ENCODE measurements at regions not wholly inside any gene's neighbourhood (a gene's known extent, or its start where the extent isn't known, plus 50 kb on each side); places are given as distances from the start of the nearest gene placed in this dataset.

DNA sequence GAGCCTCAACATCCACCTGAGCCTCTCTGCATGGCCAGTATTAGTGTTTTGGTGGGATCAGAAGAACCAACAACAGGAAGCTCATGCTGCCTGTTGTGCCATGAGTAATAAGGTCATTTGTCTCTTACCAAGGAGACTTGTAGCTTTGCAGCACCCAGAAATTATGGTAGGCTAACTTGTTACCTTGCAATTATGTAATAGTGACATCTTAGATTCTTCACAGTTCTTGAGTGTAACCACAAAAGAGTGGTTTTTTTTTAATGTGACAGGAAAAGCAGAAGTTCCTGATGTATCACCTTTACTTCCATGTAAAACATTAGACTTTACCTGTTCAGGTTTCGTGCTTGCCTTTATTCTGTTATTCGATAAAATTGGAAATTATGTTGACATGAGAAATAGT is 263.9 kb upstream of the CXXC4 start:
- TF ChIP-seq, protein P1, sequence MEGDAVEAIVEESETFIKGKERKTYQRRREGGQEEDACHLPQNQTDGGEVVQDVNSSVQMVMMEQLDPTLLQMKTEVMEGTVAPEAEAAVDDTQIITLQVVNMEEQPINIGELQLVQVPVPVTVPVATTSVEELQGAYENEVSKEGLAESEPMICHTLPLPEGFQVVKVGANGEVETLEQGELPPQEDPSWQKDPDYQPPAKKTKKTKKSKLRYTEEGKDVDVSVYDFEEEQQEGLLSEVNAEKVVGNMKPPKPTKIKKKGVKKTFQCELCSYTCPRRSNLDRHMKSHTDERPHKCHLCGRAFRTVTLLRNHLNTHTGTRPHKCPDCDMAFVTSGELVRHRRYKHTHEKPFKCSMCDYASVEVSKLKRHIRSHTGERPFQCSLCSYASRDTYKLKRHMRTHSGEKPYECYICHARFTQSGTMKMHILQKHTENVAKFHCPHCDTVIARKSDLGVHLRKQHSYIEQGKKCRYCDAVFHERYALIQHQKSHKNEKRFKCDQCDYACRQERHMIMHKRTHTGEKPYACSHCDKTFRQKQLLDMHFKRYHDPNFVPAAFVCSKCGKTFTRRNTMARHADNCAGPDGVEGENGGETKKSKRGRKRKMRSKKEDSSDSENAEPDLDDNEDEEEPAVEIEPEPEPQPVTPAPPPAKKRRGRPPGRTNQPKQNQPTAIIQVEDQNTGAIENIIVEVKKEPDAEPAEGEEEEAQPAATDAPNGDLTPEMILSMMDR (IDR thresholded peaks at IDR 0.05): no peak
- no peak overlapping the region for H3K4me3 ChIP-seq

GRCh38 chr4:104763554-104764222 is 269.0 kb upstream of the CXXC4 start:
- H3K4me3 ChIP-seq: no peak overlapping the region
- peaks cover 0 to 11% of the 10 kb centered on the region in 2 donors for H3K4me1 ChIP-seq
- H3K27me3 ChIP-seq: no peaks in the 10 kb centered on the region
- TF ChIP-seq, protein P1 (IDR thresholded peaks at IDR 0.05): no peak
- DNase-seq (ENCODE audit: low spot score): no peak
- H3K27ac ChIP-seq: peak overlapping the region in 1 of 2 donors; percentile 55
- H3K36me3 ChIP-seq: no peaks in the 10 kb centered on the region
- H3K9me3 ChIP-seq: no peaks in the 10 kb centered on the region

More for the DNA sequence above, 263.9 kb upstream of the CXXC4 start:
- no peak overlapping the region for H3K27ac ChIP-seq
- H3K36me3 ChIP-seq: no peaks in the 10 kb centered on the region
- no peaks in the 10 kb centered on the region for H3K9me3 ChIP-seq
- no peak for DNase-seq (ENCODE audit: low spot score)
- H3K4me1 ChIP-seq: peaks cover 0 to 6% of the 10 kb centered on the region in 2 donors
- H3K27me3 ChIP-seq: no peaks in the 10 kb centered on the region

- TF ChIP-seq, protein P1 (IDR thresholded peaks at IDR 0.05): no peak
- H3K27ac ChIP-seq: no peak overlapping the region
- no peaks in the 10 kb centered on the region for H3K36me3 ChIP-seq
- H3K27me3 ChIP-seq: no peaks in the 10 kb centered on the region
- H3K9me3 ChIP-seq: no peaks in the 10 kb centered on the region
- H3K4me3 ChIP-seq: no peak overlapping the region
- H3K4me1 ChIP-seq: peaks cover 0 to 17% of the 10 kb centered on the region in 2 donors
- DNase-seq (ENCODE audit: low spot score): no peak
Measured at GRCh38 chr4:104766676-104767075, 272.0 kb upstream of the CXXC4 start.

DNA sequence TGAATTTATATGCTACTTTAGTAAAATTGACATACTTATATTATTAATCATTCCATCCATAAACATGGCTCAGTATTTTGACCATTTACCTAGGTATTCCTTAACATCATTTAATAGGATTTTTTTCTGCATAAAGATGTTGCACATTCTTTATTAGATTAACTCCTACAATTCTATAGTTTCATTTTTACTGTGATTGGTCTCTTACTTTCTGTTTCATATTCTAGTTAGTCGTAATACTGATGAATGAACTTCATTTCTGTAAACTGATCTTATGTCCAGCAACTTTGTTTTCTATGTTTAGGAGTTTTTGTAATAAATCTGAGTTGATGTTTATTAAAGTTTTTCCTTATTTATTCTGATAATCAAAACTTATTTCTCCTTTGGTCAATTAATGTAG is 278.2 kb upstream of the CXXC4 start:
- H3K4me3 ChIP-seq: no peak overlapping the region
- no peaks in the 10 kb centered on the region for H3K9me3 ChIP-seq
- peaks cover 0 to 5% of the 10 kb centered on the region in 2 donors for H3K4me1 ChIP-seq
- TF ChIP-seq, protein P1 (IDR thresholded peaks at IDR 0.05): no peak
- no peak for DNase-seq (ENCODE audit: low spot score)
- H3K27ac ChIP-seq: no peak overlapping the region
- no peaks in the 10 kb centered on the region for H3K36me3 ChIP-seq
- H3K27me3 ChIP-seq: no peaks in the 10 kb centered on the region

DNA sequence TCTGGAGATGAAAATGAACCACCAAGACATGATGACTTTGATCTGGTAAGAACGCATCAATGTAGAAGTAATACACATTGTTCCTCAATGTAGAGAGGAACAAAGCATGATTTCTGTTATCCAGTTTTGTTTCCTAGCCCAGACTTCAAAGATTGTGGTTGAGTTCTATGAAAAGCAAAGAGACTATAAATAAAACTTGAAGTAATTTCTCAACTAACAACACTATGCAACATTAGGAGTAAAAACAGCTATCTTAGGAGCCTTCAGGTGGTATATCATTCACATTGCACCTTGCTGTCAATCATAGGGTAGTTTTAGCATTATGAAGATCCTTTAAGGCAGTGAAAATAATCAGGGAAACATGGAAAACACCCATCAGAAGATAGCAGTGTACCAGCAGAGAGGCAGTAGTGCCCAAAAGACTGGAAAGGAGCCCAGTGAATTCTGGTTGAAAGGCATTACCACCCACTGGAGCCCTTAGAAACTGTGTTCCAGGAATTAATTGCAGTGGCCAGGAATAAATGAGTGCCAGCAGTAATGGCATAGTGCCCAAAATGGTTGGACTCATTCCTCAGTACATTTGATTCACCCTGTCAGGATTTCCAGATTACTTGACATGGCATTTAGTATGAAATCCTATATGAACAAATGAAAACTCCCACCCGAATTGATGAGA is 300.7 kb upstream of the CXXC4 start:
- no peaks in the 10 kb centered on the region for H3K27me3 ChIP-seq
- no peak overlapping the region for H3K27ac ChIP-seq
- no peaks in the 10 kb centered on the region for H3K36me3 ChIP-seq
- H3K9me3 ChIP-seq: no peaks in the 10 kb centered on the region
- no peak overlapping the region for H3K4me3 ChIP-seq
- no peaks in the 10 kb centered on the region for H3K4me1 ChIP-seq
- no peak for DNase-seq (ENCODE audit: low spot score)
- TF ChIP-seq, protein P1 (IDR thresholded peaks at IDR 0.05): no peak

All from right atrium auricular region (tissue), 2 donors.